ENCODE measurements at regions not wholly inside any gene's neighbourhood (a gene's known extent, or its start where the extent isn't known, plus 50 kb on each side); places are given as distances from the start of the nearest gene placed in this dataset.
"Not testable (repeated sequence)": the region's sequence is repeated elsewhere in the genome, so short reads cannot be mapped to it uniquely, and the experiment has no call there.

DNA sequence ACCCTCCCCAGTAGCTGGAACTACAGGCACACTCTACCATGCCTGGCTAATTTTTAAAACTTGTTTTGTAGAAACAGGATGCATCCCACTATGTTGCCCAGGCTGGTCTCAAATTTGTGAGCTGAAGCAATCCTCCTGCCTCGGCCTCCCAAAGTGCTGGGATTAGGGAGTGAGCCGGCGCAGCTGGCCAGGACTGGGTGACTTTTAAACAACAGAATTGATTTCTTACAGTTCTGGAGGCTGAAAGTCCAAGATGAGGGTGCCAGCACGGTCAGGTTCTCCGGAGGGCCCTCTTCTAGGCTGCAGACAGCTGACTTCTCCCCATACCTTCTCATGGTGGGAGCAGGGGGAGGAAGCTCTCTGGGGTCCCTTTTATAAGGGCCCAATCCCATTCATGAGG is 75.2 kb upstream of the CHST15 start:
- TF ChIP-seq, protein P1, sequence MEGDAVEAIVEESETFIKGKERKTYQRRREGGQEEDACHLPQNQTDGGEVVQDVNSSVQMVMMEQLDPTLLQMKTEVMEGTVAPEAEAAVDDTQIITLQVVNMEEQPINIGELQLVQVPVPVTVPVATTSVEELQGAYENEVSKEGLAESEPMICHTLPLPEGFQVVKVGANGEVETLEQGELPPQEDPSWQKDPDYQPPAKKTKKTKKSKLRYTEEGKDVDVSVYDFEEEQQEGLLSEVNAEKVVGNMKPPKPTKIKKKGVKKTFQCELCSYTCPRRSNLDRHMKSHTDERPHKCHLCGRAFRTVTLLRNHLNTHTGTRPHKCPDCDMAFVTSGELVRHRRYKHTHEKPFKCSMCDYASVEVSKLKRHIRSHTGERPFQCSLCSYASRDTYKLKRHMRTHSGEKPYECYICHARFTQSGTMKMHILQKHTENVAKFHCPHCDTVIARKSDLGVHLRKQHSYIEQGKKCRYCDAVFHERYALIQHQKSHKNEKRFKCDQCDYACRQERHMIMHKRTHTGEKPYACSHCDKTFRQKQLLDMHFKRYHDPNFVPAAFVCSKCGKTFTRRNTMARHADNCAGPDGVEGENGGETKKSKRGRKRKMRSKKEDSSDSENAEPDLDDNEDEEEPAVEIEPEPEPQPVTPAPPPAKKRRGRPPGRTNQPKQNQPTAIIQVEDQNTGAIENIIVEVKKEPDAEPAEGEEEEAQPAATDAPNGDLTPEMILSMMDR (IDR thresholded peaks at IDR 0.05; ENCODE audit: unreplicated experiment): no peak
- no peaks in the 10 kb centered on the region for H3K27me3 Mint-ChIP-seq (ENCODE audit: insufficient read depth, unreplicated experiment)
- H3K27ac Mint-ChIP-seq (ENCODE audit: low read depth, unreplicated experiment): no peak overlapping the region
- H3K4me1 Mint-ChIP-seq (ENCODE audit: insufficient read depth, unreplicated experiment): peaks cover 4% of the 10 kb centered on the region
- ChIA-PET POLR2A (no interaction called here), CTCF (no interaction called here)
- H3K36me3 Mint-ChIP-seq (ENCODE audit: insufficient read depth, unreplicated experiment): no peaks in the 10 kb centered on the region
- no TSS peak for BruUV-seq (replicated peaks)
- no peak overlapping the region for H3K4me3 Mint-ChIP-seq (ENCODE audit: unreplicated experiment)
- DNase-seq (ENCODE audit: unreplicated experiment): no peak
- no peaks in the 10 kb centered on the region for H3K9me3 Mint-ChIP-seq (ENCODE audit: unreplicated experiment)
- intact Hi-C loops (cut with micrococcal nuclease): no loop called here

DNA sequence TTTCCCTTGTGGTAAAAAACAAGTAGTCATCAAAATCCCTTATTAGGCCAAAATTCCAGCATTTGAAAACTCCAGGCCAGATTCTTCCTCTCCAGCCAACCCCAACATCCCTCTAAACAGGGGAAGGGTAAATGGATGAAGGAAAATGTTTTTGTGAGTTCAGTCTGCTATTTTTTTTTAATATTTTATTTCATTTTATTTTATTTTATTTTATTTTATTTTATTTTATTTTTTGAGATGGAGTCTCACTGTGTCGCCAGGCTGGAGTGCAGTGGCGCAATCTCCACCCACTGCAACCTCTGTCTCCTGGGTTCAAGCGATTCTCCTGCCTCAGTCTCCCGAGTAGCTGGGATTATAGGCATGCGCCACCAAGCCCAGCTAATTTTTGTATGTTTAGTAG is 74.5 kb upstream of the CHST15 start:
- H3K27me3 Mint-ChIP-seq (ENCODE audit: insufficient read depth, unreplicated experiment); POLR2A ChIA-PET; H3K27ac Mint-ChIP-seq (ENCODE audit: low read depth, unreplicated experiment); CTCF ChIA-PET; DNase-seq (ENCODE audit: unreplicated experiment); H3K4me3 Mint-ChIP-seq (ENCODE audit: unreplicated experiment); H3K36me3 Mint-ChIP-seq (ENCODE audit: insufficient read depth, unreplicated experiment); H3K9me3 Mint-ChIP-seq (ENCODE audit: unreplicated experiment); H3K4me1 Mint-ChIP-seq (ENCODE audit: insufficient read depth, unreplicated experiment); intact Hi-C loops (cut with micrococcal nuclease); BruUV-seq (replicated peaks): not testable (repeated sequence)

DNA sequence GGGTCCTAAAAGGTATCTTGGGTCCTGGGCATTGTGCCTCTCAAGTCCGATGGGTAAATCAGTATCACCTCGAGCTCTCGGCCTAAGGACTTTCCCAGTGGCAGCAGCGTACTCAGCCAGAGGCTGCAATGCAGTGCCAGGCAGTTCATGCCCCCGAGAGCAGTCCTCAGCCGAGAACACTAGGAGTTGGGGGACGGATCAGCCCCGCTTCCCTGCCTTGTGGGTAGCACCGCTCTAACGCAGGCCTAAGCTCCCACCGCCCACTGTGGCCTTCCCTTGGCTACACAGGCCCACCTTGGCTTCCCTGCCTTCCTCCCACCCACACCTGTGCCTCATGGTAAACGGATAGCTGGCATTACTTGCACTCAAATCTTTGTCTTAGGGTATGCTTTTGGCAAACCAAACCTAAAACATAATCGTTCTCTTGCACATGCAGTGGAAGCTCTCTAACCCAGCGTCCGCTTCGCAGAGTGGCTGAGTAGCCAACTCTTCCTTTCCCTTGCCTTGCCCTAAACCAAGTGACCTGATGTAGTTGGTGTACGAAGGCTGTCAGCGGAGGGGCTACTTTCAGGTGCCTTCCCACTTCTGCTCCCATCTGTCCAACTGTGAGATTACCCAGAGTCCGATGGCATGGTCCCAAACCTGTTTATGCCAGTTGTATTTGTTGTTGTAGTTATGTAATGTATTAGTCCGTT is 73.2 kb upstream of the CHST15 start:
- CTCF ChIA-PET: no interaction called here
- H3K36me3 Mint-ChIP-seq (ENCODE audit: insufficient read depth, unreplicated experiment): no peaks in the 10 kb centered on the region

DNA sequence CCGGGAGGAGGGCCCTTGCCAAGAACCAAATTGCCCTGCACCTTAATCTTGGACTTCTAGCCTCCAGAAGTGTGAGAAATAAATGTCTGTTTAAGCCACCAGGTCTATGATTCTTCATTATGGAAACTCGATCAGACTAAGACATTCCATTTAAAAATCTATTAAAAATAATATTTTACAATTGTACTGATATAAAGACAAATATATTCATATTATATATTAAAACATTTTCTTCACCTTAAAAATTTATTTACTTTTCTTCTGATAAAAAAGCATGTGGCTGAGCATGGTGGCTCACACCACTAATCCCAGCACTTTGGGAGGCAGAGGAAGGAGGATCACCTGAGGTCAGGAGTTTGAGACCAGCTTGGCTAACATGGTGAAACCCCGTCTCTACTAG is 72.4 kb upstream of the CHST15 start:
- H3K27ac Mint-ChIP-seq (ENCODE audit: low read depth, unreplicated experiment): no peak overlapping the region
- H3K9me3 Mint-ChIP-seq (ENCODE audit: unreplicated experiment): no peaks in the 10 kb centered on the region
- peaks cover 9% of the 10 kb centered on the region for H3K4me1 Mint-ChIP-seq (ENCODE audit: insufficient read depth, unreplicated experiment)
- TF ChIP-seq, protein P1 (IDR thresholded peaks at IDR 0.05; ENCODE audit: unreplicated experiment): no peak
- ChIA-PET CTCF (no interaction called here), POLR2A (no interaction called here)
- BruUV-seq (replicated peaks): no TSS peak
- no peak overlapping the region for H3K4me3 Mint-ChIP-seq (ENCODE audit: unreplicated experiment)
- no peaks in the 10 kb centered on the region for H3K36me3 Mint-ChIP-seq (ENCODE audit: insufficient read depth, unreplicated experiment)
- DNase-seq (ENCODE audit: unreplicated experiment): no peak
- intact Hi-C loops (cut with micrococcal nuclease): no loop called here
- H3K27me3 Mint-ChIP-seq (ENCODE audit: insufficient read depth, unreplicated experiment): no peaks in the 10 kb centered on the region

More for the DNA sequence above, 73.2 kb upstream of the CHST15 start:
- POLR2A ChIA-PET: no interaction called here
- H3K27ac Mint-ChIP-seq (ENCODE audit: low read depth, unreplicated experiment): no peak overlapping the region
- intact Hi-C loops (cut with micrococcal nuclease): no loop called here
- H3K27me3 Mint-ChIP-seq (ENCODE audit: insufficient read depth, unreplicated experiment): no peaks in the 10 kb centered on the region
- TF ChIP-seq, protein P1 (IDR thresholded peaks at IDR 0.05; ENCODE audit: unreplicated experiment): no peak
- no peak for DNase-seq (ENCODE audit: unreplicated experiment)
- H3K9me3 Mint-ChIP-seq (ENCODE audit: unreplicated experiment): no peaks in the 10 kb centered on the region
- no peak overlapping the region for H3K4me3 Mint-ChIP-seq (ENCODE audit: unreplicated experiment)
- H3K4me1 Mint-ChIP-seq (ENCODE audit: insufficient read depth, unreplicated experiment): peaks cover 9% of the 10 kb centered on the region
- BruUV-seq (replicated peaks): no TSS peak

DNA sequence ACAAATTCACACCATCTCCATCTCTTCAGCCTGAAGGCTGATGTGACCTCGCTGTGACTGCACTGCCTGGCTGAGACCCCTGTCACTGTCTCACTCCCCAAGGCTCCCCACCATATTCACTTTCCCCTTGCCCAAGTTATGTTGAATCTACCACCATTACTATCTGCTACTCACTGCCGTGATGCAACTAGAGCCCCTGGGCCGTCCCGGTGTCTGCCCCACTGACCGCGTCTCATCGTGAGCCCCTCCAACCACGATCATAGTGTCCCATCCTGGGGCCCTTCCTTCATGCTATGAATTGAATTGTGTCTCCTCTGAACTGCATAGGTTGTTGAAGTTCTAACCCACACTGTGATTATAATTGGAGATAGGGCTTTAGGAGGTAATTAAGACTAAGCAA is 71.9 kb upstream of the CHST15 start:
- DNase-seq (ENCODE audit: unreplicated experiment): no peak
- intact Hi-C loops (cut with micrococcal nuclease): no loop called here
- H3K4me3 Mint-ChIP-seq (ENCODE audit: unreplicated experiment): no peak overlapping the region
- CTCF ChIA-PET: no interaction called here
- TF ChIP-seq, protein P1 (IDR thresholded peaks at IDR 0.05; ENCODE audit: unreplicated experiment): no peak
- H3K27me3 Mint-ChIP-seq (ENCODE audit: insufficient read depth, unreplicated experiment): no peaks in the 10 kb centered on the region
- POLR2A ChIA-PET: no interaction called here
- no peak overlapping the region for H3K27ac Mint-ChIP-seq (ENCODE audit: low read depth, unreplicated experiment)
- no peaks in the 10 kb centered on the region for H3K9me3 Mint-ChIP-seq (ENCODE audit: unreplicated experiment)
- no peaks in the 10 kb centered on the region for H3K36me3 Mint-ChIP-seq (ENCODE audit: insufficient read depth, unreplicated experiment)
- BruUV-seq (replicated peaks): no TSS peak
- H3K4me1 Mint-ChIP-seq (ENCODE audit: insufficient read depth, unreplicated experiment): peaks cover 9% of the 10 kb centered on the region

Measured in MCF 10A (cell line).